HL-60 (cell line): ENCODE measurements at regions not wholly inside any gene's neighbourhood (a gene's known extent, or its start where the extent isn't known, plus 50 kb on each side); places are given as distances from the start of the nearest gene placed in this dataset.

Source experiments
- DNase-seq, 2 experiments: peaks; one replicate each; pipeline ENCODE4 v3.0.0-alpha.2; 2010 to 2020; ENCODE audit warnings: low read depth in 1 of 2, low spot score in 1 of 2
- H3K27ac ChIP-seq: fragments of 250-450 bp; sonication (Bioruptor Pico); replicated peaks from 2 replicates; pipeline ENCODE4 v1.5.1; 2020; ENCODE audit warnings: mild to moderate bottlenecking, moderate library complexity
- H3K27me3 ChIP-seq: fragments of 250-450 bp; sonication (Bioruptor Pico); 2 replicates; pipeline ENCODE4 v1.5.1; 2021; ENCODE audit warnings: mild to moderate bottlenecking, moderate library complexity; ENCODE audit not compliant: insufficient read depth, poor library complexity, severe bottlenecking
- H3K4me3 ChIP-seq: replicated peaks from 2 replicates; pipeline ENCODE4 v1.5.1; 2011; ENCODE audit warnings: mild to moderate bottlenecking, control low read depth, low read length; ENCODE audit not compliant: insufficient read depth
- CTCF ChIP-seq: IDR thresholded peaks from one replicate; pipeline ENCODE4 v1.5.1; 2011; ENCODE audit warnings: low read length, control low read depth, inconsistent platforms; ENCODE audit not compliant: insufficient read depth
- GABPA ChIP-seq: IDR thresholded peaks from 2 replicates; pipeline ENCODE4 v1.6.1; 2012; ENCODE audit warnings: low read depth
- POLR2AphosphoS5 ChIP-seq: IDR thresholded peaks from 2 replicates; pipeline ENCODE4 v1.6.1; 2012; ENCODE audit warnings: low read depth
- SPI1 ChIP-seq: IDR thresholded peaks from 2 replicates; pipeline ENCODE4 v1.6.1; 2012; ENCODE audit warnings: low read depth, mild to moderate bottlenecking, borderline replicate concordance
- TF ChIP-seq, protein P1 (sequence below): IDR thresholded peaks from 2 replicates; pipeline ENCODE4 v1.6.1; 2012; ENCODE audit warnings: low read depth; ENCODE audit not compliant: insufficient replicate concordance

- no peak for TF ChIP-seq GABPA
- no peak for TF ChIP-seq CTCF
- TF ChIP-seq SPI1, result no peak
- TF ChIP-seq, protein P1, sequence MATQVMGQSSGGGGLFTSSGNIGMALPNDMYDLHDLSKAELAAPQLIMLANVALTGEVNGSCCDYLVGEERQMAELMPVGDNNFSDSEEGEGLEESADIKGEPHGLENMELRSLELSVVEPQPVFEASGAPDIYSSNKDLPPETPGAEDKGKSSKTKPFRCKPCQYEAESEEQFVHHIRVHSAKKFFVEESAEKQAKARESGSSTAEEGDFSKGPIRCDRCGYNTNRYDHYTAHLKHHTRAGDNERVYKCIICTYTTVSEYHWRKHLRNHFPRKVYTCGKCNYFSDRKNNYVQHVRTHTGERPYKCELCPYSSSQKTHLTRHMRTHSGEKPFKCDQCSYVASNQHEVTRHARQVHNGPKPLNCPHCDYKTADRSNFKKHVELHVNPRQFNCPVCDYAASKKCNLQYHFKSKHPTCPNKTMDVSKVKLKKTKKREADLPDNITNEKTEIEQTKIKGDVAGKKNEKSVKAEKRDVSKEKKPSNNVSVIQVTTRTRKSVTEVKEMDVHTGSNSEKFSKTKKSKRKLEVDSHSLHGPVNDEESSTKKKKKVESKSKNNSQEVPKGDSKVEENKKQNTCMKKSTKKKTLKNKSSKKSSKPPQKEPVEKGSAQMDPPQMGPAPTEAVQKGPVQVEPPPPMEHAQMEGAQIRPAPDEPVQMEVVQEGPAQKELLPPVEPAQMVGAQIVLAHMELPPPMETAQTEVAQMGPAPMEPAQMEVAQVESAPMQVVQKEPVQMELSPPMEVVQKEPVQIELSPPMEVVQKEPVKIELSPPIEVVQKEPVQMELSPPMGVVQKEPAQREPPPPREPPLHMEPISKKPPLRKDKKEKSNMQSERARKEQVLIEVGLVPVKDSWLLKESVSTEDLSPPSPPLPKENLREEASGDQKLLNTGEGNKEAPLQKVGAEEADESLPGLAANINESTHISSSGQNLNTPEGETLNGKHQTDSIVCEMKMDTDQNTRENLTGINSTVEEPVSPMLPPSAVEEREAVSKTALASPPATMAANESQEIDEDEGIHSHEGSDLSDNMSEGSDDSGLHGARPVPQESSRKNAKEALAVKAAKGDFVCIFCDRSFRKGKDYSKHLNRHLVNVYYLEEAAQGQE, result no peak
- TF ChIP-seq POLR2AphosphoS5, result no peak
Measured at GRCh38 chr3:147152476-147152875, 253.9 kb downstream of the ZIC4 start.

DNA sequence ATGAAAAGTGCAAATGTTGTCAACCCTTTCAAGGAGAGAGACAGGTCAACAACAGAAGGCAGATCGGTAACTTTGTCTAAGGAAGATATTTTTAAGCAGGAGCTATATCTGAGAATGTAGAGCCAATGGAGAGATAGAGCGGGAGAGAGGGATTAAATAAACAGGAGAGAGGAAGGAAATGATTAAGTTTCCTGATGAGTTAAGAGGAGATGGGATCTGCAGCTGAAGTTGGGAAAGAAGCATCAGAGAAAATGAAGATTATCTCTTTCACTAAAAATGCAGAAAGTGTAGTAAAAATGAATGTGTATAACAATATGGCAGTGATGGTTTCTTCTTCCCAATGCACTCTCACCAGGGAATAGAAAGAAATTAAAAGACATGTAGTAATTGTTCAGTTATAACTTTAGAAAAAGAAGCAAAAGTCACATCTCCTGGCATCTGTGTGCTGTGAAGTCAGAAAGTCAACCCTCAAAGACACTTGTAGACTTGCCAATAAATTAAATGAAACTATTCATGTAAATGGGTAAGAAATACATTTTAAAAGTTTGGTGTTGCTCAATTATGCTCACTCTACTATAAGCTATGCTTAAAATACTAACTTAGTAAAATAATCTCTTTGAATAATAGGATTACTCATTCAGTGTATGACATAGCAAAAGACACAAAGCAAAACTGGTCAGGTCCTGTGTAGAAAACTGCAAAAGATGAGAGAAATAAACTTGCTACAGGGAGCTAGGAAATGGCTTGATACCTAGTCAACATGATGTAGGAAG lies 264.6 kb downstream of the ZIC4 start:
- no peak overlapping the region for H3K4me3 ChIP-seq
- no peaks in the 10 kb centered on the region for H3K27me3 ChIP-seq
- TF ChIP-seq, protein P1, result no peak
- TF ChIP-seq SPI1, result no peak
- no peak for TF ChIP-seq POLR2AphosphoS5
- DNase-seq, result no peak
- H3K27ac ChIP-seq, result no peak overlapping the region

More at GRCh38 chr3:147152476-147152875, 253.9 kb downstream of the ZIC4 start:
- Histone ChIP-seq H3K27ac (no peak overlapping the region), H3K4me3 (no peak overlapping the region), H3K27me3 (no peaks in the 10 kb centered on the region)
- no peak for DNase-seq

- TF ChIP-seq, protein P1, result no peak
- no peak for TF ChIP-seq POLR2AphosphoS5
- no peak overlapping the region for H3K27ac ChIP-seq
Measured at GRCh38 chr3:147139341-147139740, 267.0 kb downstream of the ZIC4 start.

DNA sequence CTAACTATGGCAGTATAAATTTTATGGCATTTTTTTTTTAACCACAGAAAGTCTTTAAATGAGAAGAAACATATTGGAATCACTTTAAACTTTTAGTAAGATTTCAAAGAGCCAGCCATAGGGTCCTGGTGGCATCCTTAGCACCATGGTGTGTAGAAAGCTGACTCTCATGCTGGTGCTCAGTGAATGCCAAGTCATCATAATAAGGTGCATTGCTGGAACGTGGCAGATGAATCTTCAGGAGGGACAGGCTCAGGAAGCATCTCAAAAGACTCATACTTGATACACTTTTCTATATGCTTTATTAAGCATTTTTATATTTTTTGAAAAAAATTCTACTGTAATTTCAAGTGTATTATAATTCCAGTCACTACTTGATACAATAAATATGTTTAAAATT lies 274.2 kb downstream of the ZIC4 start:
- H3K27me3 ChIP-seq, result no peaks in the 10 kb centered on the region
- no peak overlapping the region for H3K27ac ChIP-seq
- TF ChIP-seq CTCF, result no peak
- no peak for TF ChIP-seq GABPA
- TF ChIP-seq POLR2AphosphoS5, result no peak
- TF ChIP-seq, protein P1, result no peak
- no peak for TF ChIP-seq SPI1
- H3K4me3 ChIP-seq, result no peak overlapping the region
- no peak for DNase-seq

More at GRCh38 chr3:147139341-147139740, 267.0 kb downstream of the ZIC4 start:
- no peak for DNase-seq
- Histone ChIP-seq H3K4me3 (no peak overlapping the region), H3K27me3 (no peaks in the 10 kb centered on the region)
